ENCODE measurements at regions not wholly inside any gene's neighbourhood (a gene's known extent, or its start where the extent isn't known, plus 50 kb on each side); places are given as distances from the start of the nearest gene placed in this dataset.

- TF ChIP-seq CTCF (conservative IDR thresholded peaks at IDR 0.05; ENCODE audit: low read length) = no peak
- no peak for TF ChIP-seq EZH2phosphoT487 (IDR thresholded peaks at IDR 0.05; ENCODE audit: borderline replicate concordance)
Observed at GRCh38 chr4:138789796-138790195, 225.8 kb upstream of the NOCT start.
